ENCODE measurements at regions not wholly inside any gene's neighbourhood (a gene's known extent, or its start where the extent isn't known, plus 50 kb on each side); places are given as distances from the start of the nearest gene placed in this dataset.

- Mint-ChIP-seq H3K9me3 (no peaks in the 10 kb centered on the region), H3K27me3 (peaks cover 6% of the 10 kb centered on the region), H3K4me1 (ENCODE audit: low read depth) (no peaks in the 10 kb centered on the region), H3K4me3 (no peak overlapping the region), H3K27ac (no peak overlapping the region), H3K36me3 (ENCODE audit: low read depth) (no peaks in the 10 kb centered on the region)
- DNase-seq = no peak
These were observed 369.1 kb downstream of the ZNF521 start for GRCh38 chr18:24982831-24983230.

- no peak for DNase-seq
- no peak overlapping the region for H3K27ac Mint-ChIP-seq
- H3K9me3 Mint-ChIP-seq = no peaks in the 10 kb centered on the region
- no peaks in the 10 kb centered on the region for H3K4me1 Mint-ChIP-seq (ENCODE audit: low read depth)
- no peak overlapping the region for H3K4me3 Mint-ChIP-seq
- peaks cover 6% of the 10 kb centered on the region for H3K27me3 Mint-ChIP-seq
- no peaks in the 10 kb centered on the region for H3K36me3 Mint-ChIP-seq (ENCODE audit: low read depth)
These were observed 368.3 kb downstream of the ZNF521 start for GRCh38 chr18:24983566-24984139.

GRCh38 chr18:24985586-24985985, 366.4 kb downstream of the ZNF521 start:
- no peaks in the 10 kb centered on the region for H3K36me3 Mint-ChIP-seq (ENCODE audit: low read depth)
- DNase-seq = no peak
- no peak overlapping the region for H3K27ac Mint-ChIP-seq
- H3K9me3 Mint-ChIP-seq = no peaks in the 10 kb centered on the region
- H3K27me3 Mint-ChIP-seq = peaks cover 6% of the 10 kb centered on the region
- H3K4me3 Mint-ChIP-seq = no peak overlapping the region
- H3K4me1 Mint-ChIP-seq (ENCODE audit: low read depth) = no peaks in the 10 kb centered on the region

- no peaks in the 10 kb centered on the region for H3K4me1 Mint-ChIP-seq (ENCODE audit: low read depth)
- no peak for DNase-seq
- H3K4me3 Mint-ChIP-seq = no peak overlapping the region
- no peaks in the 10 kb centered on the region for H3K36me3 Mint-ChIP-seq (ENCODE audit: low read depth)
- no peaks in the 10 kb centered on the region for H3K9me3 Mint-ChIP-seq
- H3K27ac Mint-ChIP-seq = no peak overlapping the region
- peaks cover 6% of the 10 kb centered on the region for H3K27me3 Mint-ChIP-seq
These were observed 365.2 kb downstream of the ZNF521 start for GRCh38 chr18:24986666-24987302.

GRCh38 chr18:24987303-24988252, 364.4 kb downstream of the ZNF521 start:
- Mint-ChIP-seq H3K27me3 (peaks cover 6% of the 10 kb centered on the region), H3K4me1 (ENCODE audit: low read depth) (no peaks in the 10 kb centered on the region), H3K36me3 (ENCODE audit: low read depth) (no peaks in the 10 kb centered on the region), H3K9me3 (no peaks in the 10 kb centered on the region), H3K4me3 (no peak overlapping the region), H3K27ac (no peak overlapping the region)
- DNase-seq = no peak

- Mint-ChIP-seq H3K27me3 (peaks cover 6% of the 10 kb centered on the region), H3K27ac (no peak overlapping the region), H3K36me3 (ENCODE audit: low read depth) (no peaks in the 10 kb centered on the region), H3K4me1 (ENCODE audit: low read depth) (no peaks in the 10 kb centered on the region), H3K9me3 (no peaks in the 10 kb centered on the region), H3K4me3 (no peak overlapping the region)
- DNase-seq = no peak
These were observed 363.6 kb downstream of the ZNF521 start for GRCh38 chr18:24988253-24988840.

GRCh38 chr18:24989760-24990593, 362.0 kb downstream of the ZNF521 start:
- Mint-ChIP-seq H3K4me3 (no peak overlapping the region), H3K27me3 (peaks cover 6% of the 10 kb centered on the region), H3K4me1 (ENCODE audit: low read depth) (no peaks in the 10 kb centered on the region), H3K9me3 (no peaks in the 10 kb centered on the region), H3K27ac (no peak overlapping the region), H3K36me3 (ENCODE audit: low read depth) (no peaks in the 10 kb centered on the region)
- no peak for DNase-seq

GRCh38 chr18:24990671-24991134, 361.3 kb downstream of the ZNF521 start:
- Mint-ChIP-seq H3K9me3 (no peaks in the 10 kb centered on the region), H3K4me1 (ENCODE audit: low read depth) (no peaks in the 10 kb centered on the region), H3K27me3 (peaks cover 6% of the 10 kb centered on the region), H3K27ac (no peak overlapping the region), H3K36me3 (ENCODE audit: low read depth) (no peaks in the 10 kb centered on the region), H3K4me3 (no peak overlapping the region)
- DNase-seq = no peak

GRCh38 chr18:24991141-24992060, 360.6 kb downstream of the ZNF521 start:
- Mint-ChIP-seq H3K27ac (no peak overlapping the region), H3K4me3 (no peak overlapping the region), H3K27me3 (peaks cover under 1% of the 10 kb centered on the region), H3K9me3 (no peaks in the 10 kb centered on the region), H3K36me3 (ENCODE audit: low read depth) (no peaks in the 10 kb centered on the region), H3K4me1 (ENCODE audit: low read depth) (no peaks in the 10 kb centered on the region)
- DNase-seq = no peak

GRCh38 chr18:24992491-24992890, 359.5 kb downstream of the ZNF521 start:
- no peak for DNase-seq
- Mint-ChIP-seq H3K36me3 (ENCODE audit: low read depth) (no peaks in the 10 kb centered on the region), H3K4me3 (no peak overlapping the region), H3K27ac (no peak overlapping the region), H3K27me3 (no peaks in the 10 kb centered on the region), H3K4me1 (ENCODE audit: low read depth) (no peaks in the 10 kb centered on the region), H3K9me3 (no peaks in the 10 kb centered on the region)

- H3K4me3 Mint-ChIP-seq = no peak overlapping the region
- no peaks in the 10 kb centered on the region for H3K9me3 Mint-ChIP-seq
- H3K27me3 Mint-ChIP-seq = no peaks in the 10 kb centered on the region
- no peak overlapping the region for H3K27ac Mint-ChIP-seq
- no peak for DNase-seq
- H3K36me3 Mint-ChIP-seq (ENCODE audit: low read depth) = no peaks in the 10 kb centered on the region
- no peaks in the 10 kb centered on the region for H3K4me1 Mint-ChIP-seq (ENCODE audit: low read depth)
These were observed 358.3 kb downstream of the ZNF521 start for GRCh38 chr18:24993628-24994027.

GRCh38 chr18:24995056-24995455, 356.9 kb downstream of the ZNF521 start:
- H3K4me1 Mint-ChIP-seq (ENCODE audit: low read depth) = no peaks in the 10 kb centered on the region
- H3K27ac Mint-ChIP-seq = no peak overlapping the region
- DNase-seq = no peak
- peaks cover 3% of the 10 kb centered on the region for H3K9me3 Mint-ChIP-seq
- H3K27me3 Mint-ChIP-seq = no peaks in the 10 kb centered on the region
- no peaks in the 10 kb centered on the region for H3K36me3 Mint-ChIP-seq (ENCODE audit: low read depth)
- no peak overlapping the region for H3K4me3 Mint-ChIP-seq

GRCh38 chr18:24995755-24996154, 356.2 kb downstream of the ZNF521 start:
- no peak for DNase-seq
- Mint-ChIP-seq H3K4me3 (no peak overlapping the region), H3K4me1 (ENCODE audit: low read depth) (no peaks in the 10 kb centered on the region), H3K9me3 (peaks cover 3% of the 10 kb centered on the region), H3K36me3 (ENCODE audit: low read depth) (no peaks in the 10 kb centered on the region), H3K27me3 (no peaks in the 10 kb centered on the region), H3K27ac (no peak overlapping the region)
